Astrocyte (in vitro differentiated cells and primary cell): ENCODE measurements at regions not wholly inside any gene's neighbourhood (a gene's known extent, or its start where the extent isn't known, plus 50 kb on each side); places are given as distances from the start of the nearest gene placed in this dataset.

ENCODE experiments used
- CTCF ChIP-seq: IDR thresholded peaks from 2 replicates; pipeline ENCODE4 v1.5.1; 2011; ENCODE audit warnings: low read depth, mild to moderate bottlenecking, inconsistent platforms, low read length, moderate library complexity; ENCODE audit not compliant: insufficient read depth
- EZH2 ChIP-seq: IDR thresholded peaks from 2 replicates; pipeline ENCODE4 v1.6.1; 2012; ENCODE audit warnings: mild to moderate bottlenecking, low read length, inconsistent platforms; ENCODE audit not compliant: insufficient read depth

GRCh38 chr2:8342407-8342806 lies 339.4 kb upstream of the ID2 start:
- TF ChIP-seq CTCF = no peak
- no peak for TF ChIP-seq EZH2
